ENCODE measurements at regions not wholly inside any gene's neighbourhood (a gene's known extent, or its start where the extent isn't known, plus 50 kb on each side); places are given as distances from the start of the nearest gene placed in this dataset.
"Not testable (repeated sequence)": the region's sequence is repeated elsewhere in the genome, so short reads cannot be mapped to it uniquely, and the experiment has no call there.

- no peak for DNase-seq
Measured at GRCh38 chr11:80282643-80283042, 841.8 kb upstream of the TENM4 start.

GRCh38 chr11:80281194-80281593 is 840.4 kb upstream of the TENM4 start:
- DNase-seq = no peak

GRCh38 chr11:80280737-80281136 is 839.9 kb upstream of the TENM4 start:
- DNase-seq = no peak

- DNase-seq = no peak
Measured at GRCh38 chr11:80261776-80262175, 820.9 kb upstream of the TENM4 start.

GRCh38 chr11:80257319-80258015 is 816.6 kb upstream of the TENM4 start:
- not testable (repeated sequence) for DNase-seq

- no peak for DNase-seq
Measured at GRCh38 chr11:80255021-80255420, 814.2 kb upstream of the TENM4 start.

GRCh38 chr11:80241766-80242165 is 800.9 kb upstream of the TENM4 start:
- no peak for DNase-seq

GRCh38 chr11:80240245-80240644 is 799.4 kb upstream of the TENM4 start:
- DNase-seq = no peak

GRCh38 chr11:80239217-80239616 is 798.4 kb upstream of the TENM4 start:
- DNase-seq = no peak

- no peak for DNase-seq
Measured at GRCh38 chr11:80227915-80228314, 787.1 kb upstream of the TENM4 start.

GRCh38 chr11:80214413-80214812 is 773.6 kb upstream of the TENM4 start:
- DNase-seq = no peak

- DNase-seq = no peak
Measured at GRCh38 chr11:80211673-80212072, 770.8 kb upstream of the TENM4 start.

GRCh38 chr11:80204021-80204420 is 763.2 kb upstream of the TENM4 start:
- no peak for DNase-seq

- DNase-seq = no peak
Measured at GRCh38 chr11:80196932-80197554, 756.2 kb upstream of the TENM4 start.

GRCh38 chr11:80196041-80196440 is 755.2 kb upstream of the TENM4 start:
- no peak for DNase-seq

GRCh38 chr11:80194625-80195024 is 753.8 kb upstream of the TENM4 start:
- no peak for DNase-seq

GRCh38 chr11:80194016-80194415 is 753.2 kb upstream of the TENM4 start:
- DNase-seq = no peak

- no peak for DNase-seq
Measured at GRCh38 chr11:80188076-80188627, 747.3 kb upstream of the TENM4 start.

GRCh38 chr11:80186692-80187091 is 745.9 kb upstream of the TENM4 start:
- no peak for DNase-seq

GRCh38 chr11:80182901-80183300 is 742.1 kb upstream of the TENM4 start:
- no peak for DNase-seq

- DNase-seq = no peak
Measured at GRCh38 chr11:80173371-80174136, 732.7 kb upstream of the TENM4 start.

GRCh38 chr11:80168796-80169195 is 728.0 kb upstream of the TENM4 start:
- DNase-seq = no peak

GRCh38 chr11:80167766-80168165 is 726.9 kb upstream of the TENM4 start:
- no peak for DNase-seq

- DNase-seq = no peak
Measured at GRCh38 chr11:80165744-80166143, 724.9 kb upstream of the TENM4 start.

All from CD4-positive, alpha-beta T cell treated with Interleukin-4 for 1 hour (primary cell).